CD14-positive monocyte (primary cell): ENCODE measurements at regions not wholly inside any gene's neighbourhood (a gene's known extent, or its start where the extent isn't known, plus 50 kb on each side); places are given as distances from the start of the nearest gene placed in this dataset.

Experiments used
- DNase-seq, 3 donors: peaks; one replicate each; pipeline ENCODE4 v3.0.0-alpha.2; 2011 to 2022
- H2AFZ ChIP-seq: 2 replicates; pipeline ENCODE4 v1.6.0; 2012; ENCODE audit warnings: mild to moderate bottlenecking, low read depth, low read length, inconsistent platforms; ENCODE audit not compliant: insufficient read depth, poor library complexity, severe bottlenecking
- H3K27ac ChIP-seq, 2 donors: 1 replicate in 1 of 2; 2 replicates in 1 of 2; pipeline ENCODE4 v1.5.1; 2012 to 2013; ENCODE audit warnings: low read length in 2 of 2, control low read depth in 1 of 2, inconsistent platforms in 1 of 2, low read depth in 1 of 2, mild to moderate bottlenecking in 1 of 2
- H3K27me3 ChIP-seq, 2 donors: one replicate each; pipeline versions ENCODE4 v1.6.0 to v1.6.1; 2011 to 2013; ENCODE audit warnings: low read length in 2 of 2; ENCODE audit not compliant: control insufficient read depth in 2 of 2, insufficient read depth in 2 of 2
- H3K36me3 ChIP-seq, 2 donors: replicated peaks in 1 of 2; 1 replicate in 1 of 2; 2 replicates in 1 of 2; pipeline versions ENCODE4 v1.5.1 to v1.6.1; 2012 to 2013; ENCODE audit warnings: low read length in 2 of 2, control low read depth in 1 of 2, inconsistent platforms in 1 of 2, mild to moderate bottlenecking in 1 of 2; ENCODE audit not compliant: insufficient read depth in 2 of 2, control insufficient read depth in 1 of 2
- H3K4me1 ChIP-seq, 2 donors: 1 replicate in 1 of 2; 2 replicates in 1 of 2; pipeline versions ENCODE4 v1.5.1 to v1.6.1; 2012 to 2013; ENCODE audit warnings: low read length in 2 of 2, control low read depth in 1 of 2, inconsistent platforms in 1 of 2, mild to moderate bottlenecking in 1 of 2, moderate library complexity in 1 of 2; ENCODE audit not compliant: insufficient read depth in 2 of 2, control insufficient read depth in 1 of 2
- H3K4me2 ChIP-seq: replicated peaks from 2 replicates; pipeline ENCODE3; 2012; ENCODE audit warnings: low read length, moderate library complexity, mild to moderate bottlenecking; ENCODE audit not compliant: poor library complexity, severe bottlenecking; ENCODE audit errors: extremely low read depth
- H3K4me3 ChIP-seq, 3 experiments: fragments of 200-600 bp in 1 of 3; sonication (generic) in 1 of 3; replicated peaks in 1 of 3; 1 replicate in 2 of 3; 2 replicates in 1 of 3; pipeline ENCODE4 v1.5.1; 2011 to 2013; ENCODE audit warnings: low read length in 3 of 3, mild to moderate bottlenecking in 3 of 3, control low read depth in 2 of 3, low read depth in 2 of 3, inconsistent platforms in 1 of 3, moderate library complexity in 1 of 3
- H3K79me2 ChIP-seq: 2 replicates; pipeline ENCODE4 v1.6.0; 2012; ENCODE audit warnings: mild to moderate bottlenecking, control low read depth, inconsistent platforms, low read length, moderate library complexity; ENCODE audit not compliant: insufficient read depth
- H3K9ac ChIP-seq: 2 replicates; pipeline ENCODE4 v1.6.0; 2017; ENCODE audit warnings: low read length, mild to moderate bottlenecking; ENCODE audit not compliant: insufficient read depth, poor library complexity, severe bottlenecking
- H3K9me3 ChIP-seq, 2 donors: replicated peaks in 1 of 2; 1 replicate in 1 of 2; 2 replicates in 1 of 2; pipeline versions ENCODE4 v1.5.1 to v1.6.1; 2012 to 2013; ENCODE audit warnings: low read length in 2 of 2, control low read depth in 1 of 2; ENCODE audit not compliant: control insufficient read depth in 1 of 2, insufficient read depth in 1 of 2
- H4K20me1 ChIP-seq: 2 replicates; pipeline ENCODE4 v1.6.0; 2012; ENCODE audit warnings: mild to moderate bottlenecking, low read length, control low read depth, moderate library complexity; ENCODE audit not compliant: insufficient read depth
- H3K27ac Mint-ChIP-seq, 7 donors: one replicate each; pipeline ENCODE4 v1.8.0; 2020; ENCODE audit warnings: mild to moderate bottlenecking in 7 of 7, mixed read lengths in 7 of 7, moderate library complexity in 6 of 7, inconsistent platforms in 2 of 7
- H3K27me3 Mint-ChIP-seq, 3 donors: one replicate each; pipeline ENCODE4 v1.8.0; 2021 to 2022; ENCODE audit warnings: low read depth in 3 of 3, mild to moderate bottlenecking in 3 of 3, mixed read lengths in 3 of 3, moderate library complexity in 3 of 3, inconsistent platforms in 1 of 3
- H3K36me3 Mint-ChIP-seq, 2 donors: one replicate each; pipeline ENCODE4 v1.8.0; 2020; ENCODE audit warnings: mixed read lengths in 2 of 2, inconsistent platforms in 1 of 2, mild to moderate bottlenecking in 1 of 2
- H3K4me1 Mint-ChIP-seq: one replicate; pipeline ENCODE4 v1.8.0; 2020; ENCODE audit warnings: mild to moderate bottlenecking, mixed read lengths
- H3K4me3 Mint-ChIP-seq, 2 donors: one replicate each; pipeline ENCODE4 v1.8.0; 2020; ENCODE audit warnings: mild to moderate bottlenecking in 2 of 2, mixed read lengths in 2 of 2, moderate library complexity in 1 of 2
- H3K9me3 Mint-ChIP-seq, 7 donors: one replicate each; pipeline ENCODE4 v1.8.0; 2020 to 2022; ENCODE audit warnings: mixed read lengths in 7 of 7, mild to moderate bottlenecking in 6 of 7, moderate library complexity in 6 of 7, inconsistent platforms in 2 of 7
- CTCF ChIP-seq: fragments of 200-600 bp; IDR thresholded peaks from one replicate; pipeline ENCODE4 v1.8.0; 2022; ENCODE audit warnings: antibody characterized with exemption, mild to moderate bottlenecking
- WGBS: methylation state at CpG from one replicate; pipeline ENCODE4 v1.1.5; 2013; ENCODE audit warnings: missing lambda C conversion rate; ENCODE audit not compliant: insufficient coverage; 5-methylcytosine and 5-hydroxymethylcytosine counted together
- intact Hi-C, 2 donors: fragments of 100-400 bp; cut with micrococcal nuclease; formaldehyde crosslinking; loops; one replicate each; pipeline versions ENCODE4 v1.15.0 to v1.15.1; 2023

- intact Hi-C loops, result no loop called here
- TF ChIP-seq CTCF, result no peak
- WGBS, result no CpG with 5 or more reads among the region's 2 CpGs
- no peak overlapping the region for H3K4me2 ChIP-seq
- H4K20me1 ChIP-seq, result no peaks in the 10 kb centered on the region
- H3K27ac ChIP-seq, result no peak overlapping the region
- no peaks in the 10 kb centered on the region for H3K36me3 ChIP-seq
- H3K4me1 ChIP-seq, result no peaks in the 10 kb centered on the region
- H3K79me2 ChIP-seq, result no peaks in the 10 kb centered on the region
- Mint-ChIP-seq H3K9me3 (peaks cover 0 to 2% (median 0%) of the 10 kb centered on the region in 7 donors), H3K27ac (no peak overlapping the region), H3K27me3 (no peaks in the 10 kb centered on the region), H3K36me3 (no peaks in the 10 kb centered on the region), H3K4me1 (no peaks in the 10 kb centered on the region), H3K4me3 (no peak overlapping the region)
- H3K27me3 ChIP-seq, result no peaks in the 10 kb centered on the region
- no peak overlapping the region for H3K4me3 ChIP-seq
- DNase-seq, result no peak
- H3K9me3 ChIP-seq, result no peaks in the 10 kb centered on the region
- no peak overlapping the region for H3K9ac ChIP-seq
- no peak overlapping the region for H2AFZ ChIP-seq
Measured at GRCh38 chr2:13905831-13906230, 726.7 kb upstream of the LRATD1 start.

- H3K36me3 ChIP-seq, result no peaks in the 10 kb centered on the region
- intact Hi-C loops, result no loop called here
- Mint-ChIP-seq H3K27ac (no peak overlapping the region), H3K9me3 (peaks cover 0 to 5% (median 0%) of the 10 kb centered on the region in 7 donors), H3K4me3 (no peak overlapping the region), H3K4me1 (no peaks in the 10 kb centered on the region), H3K27me3 (no peaks in the 10 kb centered on the region), H3K36me3 (no peaks in the 10 kb centered on the region)
- H3K27ac ChIP-seq, result no peak overlapping the region
- H3K9ac ChIP-seq, result no peak overlapping the region
- no peak overlapping the region for H3K4me2 ChIP-seq
- no peaks in the 10 kb centered on the region for H3K79me2 ChIP-seq
- H2AFZ ChIP-seq, result no peak overlapping the region
- no peaks in the 10 kb centered on the region for H3K9me3 ChIP-seq
- H3K27me3 ChIP-seq, result no peaks in the 10 kb centered on the region
- WGBS, result 86% methylated on average over 1 of the region's 2 CpGs
- no peaks in the 10 kb centered on the region for H3K4me1 ChIP-seq
- H4K20me1 ChIP-seq, result no peaks in the 10 kb centered on the region
- no peak for TF ChIP-seq CTCF
- no peak for DNase-seq
- H3K4me3 ChIP-seq, result no peak overlapping the region
Measured at GRCh38 chr2:13916066-13916465, 716.5 kb upstream of the LRATD1 start.
